Endothelial cell of hepatic sinusoid (primary cell): ENCODE measurements at regions not wholly inside any gene's neighbourhood (a gene's known extent, or its start where the extent isn't known, plus 50 kb on each side); places are given as distances from the start of the nearest gene placed in this dataset.
"Not testable (repeated sequence)": the region's sequence is repeated elsewhere in the genome, so short reads cannot be mapped to it uniquely, and the experiment has no call there.

Experiments used
- in situ Hi-C: cut with HindIII; loops from 2 replicates; pipeline ENCODE4 v1.10.0; 2017; ENCODE audit warnings: low sequenced_read_pairs

- in situ Hi-C loops, result not testable (repeated sequence)
Measured at GRCh38 chr6:71360556-71361335, 72.1 kb downstream of the OGFRL1 start.

GRCh38 chr6:71364889-71365542 lies 76.4 kb downstream of the OGFRL1 start:
- in situ Hi-C loops, result no loop called here

- in situ Hi-C loops, result no loop called here
Measured at GRCh38 chr6:71367756-71368155, 79.1 kb downstream of the OGFRL1 start.

- in situ Hi-C loops, result no loop called here
Measured at GRCh38 chr6:71368284-71368683, 79.7 kb downstream of the OGFRL1 start.

- in situ Hi-C loops, result no loop called here
Measured at GRCh38 chr6:71371559-71371958, 82.9 kb downstream of the OGFRL1 start.

- in situ Hi-C loops, result no loop called here
Measured at GRCh38 chr6:71373943-71374342, 85.3 kb downstream of the OGFRL1 start.

- in situ Hi-C loops, result loop anchor here (25.0 kb wide), 1 partner anchor 137 kb away; no protein-coding TSS in a partner anchor
Measured at GRCh38 chr6:71375676-71376075, 87.1 kb downstream of the OGFRL1 start.

GRCh38 chr6:71376830-71377229 lies 88.2 kb downstream of the OGFRL1 start:
- in situ Hi-C loops, result loop anchor here (25.0 kb wide), 1 partner anchor 135 kb away; no protein-coding TSS in a partner anchor

- in situ Hi-C loops, result loop anchor here (25.0 kb wide), 1 partner anchor 129 kb away; no protein-coding TSS in a partner anchor
Measured at GRCh38 chr6:71383476-71383875, 94.9 kb downstream of the OGFRL1 start.

GRCh38 chr6:71383901-71384489 lies 95.4 kb downstream of the OGFRL1 start:
- in situ Hi-C loops, result loop anchor here (25.0 kb wide), 1 partner anchor 128 kb away; no protein-coding TSS in a partner anchor

GRCh38 chr6:71385111-71385822 lies 96.7 kb downstream of the OGFRL1 start:
- in situ Hi-C loops, result loop anchor here (25.0 kb wide), 1 partner anchor 127 kb away; no protein-coding TSS in a partner anchor

- in situ Hi-C loops, result loop anchor here (25.0 kb wide), 1 partner anchor 126 kb away; no protein-coding TSS in a partner anchor
Measured at GRCh38 chr6:71386215-71386614, 97.6 kb downstream of the OGFRL1 start.

GRCh38 chr6:71387179-71387578 lies 98.6 kb downstream of the OGFRL1 start:
- in situ Hi-C loops, result loop anchor here (25.0 kb wide), 1 partner anchor 125 kb away; no protein-coding TSS in a partner anchor

- in situ Hi-C loops, result loop anchor here (25.0 kb wide), 1 partner anchor 124 kb away; no protein-coding TSS in a partner anchor
Measured at GRCh38 chr6:71388068-71388744, 99.6 kb downstream of the OGFRL1 start.

- in situ Hi-C loops, result loop anchor here (25.0 kb wide), 1 partner anchor 123 kb away; no protein-coding TSS in a partner anchor
Measured at GRCh38 chr6:71388856-71389527, 100.4 kb downstream of the OGFRL1 start.

GRCh38 chr6:71391126-71391525 lies 102.5 kb downstream of the OGFRL1 start:
- in situ Hi-C loops, result loop anchor here (25.0 kb wide), 1 partner anchor 121 kb away; no protein-coding TSS in a partner anchor

GRCh38 chr6:71392276-71392675 lies 103.7 kb downstream of the OGFRL1 start:
- in situ Hi-C loops, result loop anchor here (25.0 kb wide), 1 partner anchor 120 kb away; no protein-coding TSS in a partner anchor

- in situ Hi-C loops, result loop anchor here (25.0 kb wide), 1 partner anchor 119 kb away; no protein-coding TSS in a partner anchor
Measured at GRCh38 chr6:71393471-71393870, 104.9 kb downstream of the OGFRL1 start.

- in situ Hi-C loops, result loop anchor here (25.0 kb wide), 1 partner anchor 118 kb away; no protein-coding TSS in a partner anchor
Measured at GRCh38 chr6:71393981-71394432, 105.4 kb downstream of the OGFRL1 start.
